Fibroblast of pulmonary artery (primary cell): ENCODE measurements at regions not wholly inside any gene's neighbourhood (a gene's known extent, or its start where the extent isn't known, plus 50 kb on each side); places are given as distances from the start of the nearest gene placed in this dataset.

ENCODE experiments used
- DNase-seq: peaks from one replicate; pipeline ENCODE4 v3.0.0-alpha.2; 2010; ENCODE audit warnings: low read depth
- H3K4me3 ChIP-seq: replicated peaks from 2 replicates; pipeline ENCODE4 v1.5.1; 2011; ENCODE audit warnings: low read depth, mild to moderate bottlenecking, control low read depth, low read length, moderate library complexity
- CTCF ChIP-seq: IDR thresholded peaks from 2 replicates; pipeline ENCODE4 v1.5.1; 2011; ENCODE audit warnings: mild to moderate bottlenecking, control low read depth, low read length, inconsistent platforms; ENCODE audit errors: missing control alignments

- no peak for DNase-seq
- TF ChIP-seq CTCF, result no peak
- H3K4me3 ChIP-seq, result no peak overlapping the region
Measured at GRCh38 chr1:163672976-163673758, 351.4 kb downstream of the NUF2 start.

GRCh38 chr1:163673759-163674151 is 352.0 kb downstream of the NUF2 start:
- no peak for TF ChIP-seq CTCF
- no peak overlapping the region for H3K4me3 ChIP-seq
- DNase-seq, result peak; percentile 3

- TF ChIP-seq CTCF, result no peak
- DNase-seq, result no peak
- H3K4me3 ChIP-seq, result no peak overlapping the region
Measured at GRCh38 chr1:163674236-163674635, 352.5 kb downstream of the NUF2 start.

- no peak for TF ChIP-seq CTCF
- H3K4me3 ChIP-seq, result no peak overlapping the region
- DNase-seq, result no peak
Measured at GRCh38 chr1:163684785-163685184, 363.0 kb downstream of the NUF2 start.

GRCh38 chr1:163692266-163692665 is 370.5 kb downstream of the NUF2 start:
- H3K4me3 ChIP-seq, result no peak overlapping the region
- no peak for TF ChIP-seq CTCF
- no peak for DNase-seq

- no peak for TF ChIP-seq CTCF
- no peak for DNase-seq
- no peak overlapping the region for H3K4me3 ChIP-seq
Measured at GRCh38 chr1:163697137-163697536, 375.4 kb downstream of the NUF2 start.

- H3K4me3 ChIP-seq, result no peak overlapping the region
- DNase-seq, result no peak
- no peak for TF ChIP-seq CTCF
Measured at GRCh38 chr1:163701783-163702374, 380.1 kb downstream of the NUF2 start.
